Thyroid gland (tissue), 4 donors: ENCODE measurements at regions not wholly inside any gene's neighbourhood (a gene's known extent, or its start where the extent isn't known, plus 50 kb on each side); places are given as distances from the start of the nearest gene placed in this dataset.

Experiments
- POLR2A ChIP-seq, 2 donors: fragments of 450-650 bp; IDR thresholded peaks; one replicate each; pipeline ENCODE4 v1.6.1; 2017; ENCODE audit warnings: antibody characterized with exemption in 2 of 2, mild to moderate bottlenecking in 2 of 2, moderate library complexity in 1 of 2
- TF ChIP-seq, protein P1 (sequence below), 6 experiments: fragments of 200-600 bp in 3 of 6; fragments of 450-650 bp in 3 of 6; sonication (generic) in 3 of 6; IDR thresholded peaks; one replicate each; pipeline ENCODE4 v1.5.1; 2016 to 2019; ENCODE audit warnings: antibody characterized with exemption in 6 of 6, mild to moderate bottlenecking in 2 of 6, inconsistent platforms in 1 of 6, moderate library complexity in 1 of 6

DNA sequence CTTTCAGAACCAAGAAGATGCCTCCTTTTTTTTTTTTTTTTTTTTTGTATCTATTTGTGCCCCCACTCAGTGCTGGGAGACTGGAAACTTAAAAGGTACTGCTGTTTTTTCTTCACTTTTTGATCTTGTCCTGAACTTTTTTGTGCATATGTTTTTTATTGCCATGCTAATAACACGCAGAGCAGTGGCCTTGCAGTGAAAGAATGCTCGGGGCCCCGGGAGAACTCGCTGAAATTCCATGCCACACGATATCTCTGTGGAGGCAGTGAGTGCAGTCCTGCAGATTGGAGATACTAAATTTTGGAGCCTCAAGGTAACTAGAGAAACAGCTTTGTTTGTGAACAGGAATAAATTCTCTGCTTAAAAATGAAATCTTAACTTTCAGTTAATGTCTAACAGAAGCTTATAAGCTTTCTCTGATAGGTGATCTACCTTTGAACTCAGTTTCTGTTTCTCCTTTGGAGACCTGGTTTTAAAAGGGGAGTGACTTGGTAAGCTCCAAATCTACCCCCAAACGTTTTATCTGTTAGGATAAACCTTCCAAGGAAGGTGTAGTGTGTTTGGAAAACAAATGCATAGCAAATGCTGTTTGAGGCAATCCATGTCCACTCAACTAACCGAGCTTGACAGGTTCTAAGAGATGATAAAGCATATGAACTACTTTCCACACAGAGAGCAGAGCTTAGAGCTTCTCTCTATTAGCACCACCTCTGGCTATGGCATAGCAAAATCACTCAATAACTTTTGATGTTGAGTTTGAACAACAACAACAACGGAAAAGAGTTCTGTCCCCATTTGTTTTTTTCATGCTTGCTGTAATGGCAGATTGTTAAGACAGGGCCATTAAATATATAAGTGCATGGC lies 113.7 kb upstream of the PLXNA2 start:
- TF ChIP-seq, protein P1, sequence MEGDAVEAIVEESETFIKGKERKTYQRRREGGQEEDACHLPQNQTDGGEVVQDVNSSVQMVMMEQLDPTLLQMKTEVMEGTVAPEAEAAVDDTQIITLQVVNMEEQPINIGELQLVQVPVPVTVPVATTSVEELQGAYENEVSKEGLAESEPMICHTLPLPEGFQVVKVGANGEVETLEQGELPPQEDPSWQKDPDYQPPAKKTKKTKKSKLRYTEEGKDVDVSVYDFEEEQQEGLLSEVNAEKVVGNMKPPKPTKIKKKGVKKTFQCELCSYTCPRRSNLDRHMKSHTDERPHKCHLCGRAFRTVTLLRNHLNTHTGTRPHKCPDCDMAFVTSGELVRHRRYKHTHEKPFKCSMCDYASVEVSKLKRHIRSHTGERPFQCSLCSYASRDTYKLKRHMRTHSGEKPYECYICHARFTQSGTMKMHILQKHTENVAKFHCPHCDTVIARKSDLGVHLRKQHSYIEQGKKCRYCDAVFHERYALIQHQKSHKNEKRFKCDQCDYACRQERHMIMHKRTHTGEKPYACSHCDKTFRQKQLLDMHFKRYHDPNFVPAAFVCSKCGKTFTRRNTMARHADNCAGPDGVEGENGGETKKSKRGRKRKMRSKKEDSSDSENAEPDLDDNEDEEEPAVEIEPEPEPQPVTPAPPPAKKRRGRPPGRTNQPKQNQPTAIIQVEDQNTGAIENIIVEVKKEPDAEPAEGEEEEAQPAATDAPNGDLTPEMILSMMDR (IDR thresholded peaks at IDR 0.05) = no peak
- TF ChIP-seq POLR2A (IDR thresholded peaks at IDR 0.05) = no peak
